C4-2B (cell line): ENCODE measurements at regions not wholly inside any gene's neighbourhood (a gene's known extent, or its start where the extent isn't known, plus 50 kb on each side); places are given as distances from the start of the nearest gene placed in this dataset.

ENCODE experiments used
- CTCF ChIP-seq: fragments of 450-650 bp; conservative IDR thresholded peaks from 2 replicates; pipeline ENCODE4 v1.5.1; 2017; ENCODE audit warnings: mild to moderate bottlenecking
- ZFX ChIP-seq: fragments of 450-650 bp; IDR thresholded peaks from 2 replicates; pipeline ENCODE4 v1.6.1; 2017

- TF ChIP-seq CTCF (no peak), ZFX (no peak)
Observed at GRCh38 chr2:89850881-89851582, 1159.6 kb downstream of the RPIA start.
